ENCODE measurements at regions not wholly inside any gene's neighbourhood (a gene's known extent, or its start where the extent isn't known, plus 50 kb on each side); places are given as distances from the start of the nearest gene placed in this dataset.

GRCh38 chr5:163357636-163358035 lies 79.8 kb upstream of the CCNG1 start:
- no peak for DNase-seq (ENCODE audit: low read depth)

- no peak for DNase-seq (ENCODE audit: low read depth)
Observed at GRCh38 chr5:163360656-163361055, 76.7 kb upstream of the CCNG1 start.

GRCh38 chr5:163361450-163361849 lies 75.9 kb upstream of the CCNG1 start:
- no peak for DNase-seq (ENCODE audit: low read depth)

- no peak for DNase-seq (ENCODE audit: low read depth)
Observed at GRCh38 chr5:163362840-163363371, 74.5 kb upstream of the CCNG1 start.

GRCh38 chr5:163363389-163363788 lies 74.0 kb upstream of the CCNG1 start:
- no peak for DNase-seq (ENCODE audit: low read depth)

GRCh38 chr5:163366757-163367156 lies 70.6 kb upstream of the CCNG1 start:
- no peak for DNase-seq (ENCODE audit: low read depth)

- no peak for DNase-seq (ENCODE audit: low read depth)
Observed at GRCh38 chr5:163369776-163370385, 67.5 kb upstream of the CCNG1 start.

- DNase-seq (ENCODE audit: low read depth), result no peak
Observed at GRCh38 chr5:163373436-163374084, 63.8 kb upstream of the CCNG1 start.

- DNase-seq (ENCODE audit: low read depth), result no peak
Observed at GRCh38 chr5:163377982-163378381, 59.4 kb upstream of the CCNG1 start.

GRCh38 chr5:163379298-163380155 lies 57.9 kb upstream of the CCNG1 start:
- peak; percentile 25 for DNase-seq (ENCODE audit: low read depth)

- DNase-seq (ENCODE audit: low read depth), result no peak
Observed at GRCh38 chr5:163381832-163382231, 55.6 kb upstream of the CCNG1 start.

- no peak for DNase-seq (ENCODE audit: low read depth)
Observed at GRCh38 chr5:163383754-163384153, 53.6 kb upstream of the CCNG1 start.

GRCh38 chr5:163384669-163385068 lies 52.7 kb upstream of the CCNG1 start:
- no peak for DNase-seq (ENCODE audit: low read depth)

GRCh38 chr5:163385271-163385670 lies 52.1 kb upstream of the CCNG1 start:
- DNase-seq (ENCODE audit: low read depth), result no peak

GRCh38 chr5:163385824-163386223 lies 51.6 kb upstream of the CCNG1 start:
- DNase-seq (ENCODE audit: low read depth), result no peak

- no peak for DNase-seq (ENCODE audit: low read depth)
Observed at GRCh38 chr5:163386352-163386751, 51.0 kb upstream of the CCNG1 start.

GRCh38 chr5:163387589-163388343 lies 49.6 kb upstream of the CCNG1 start:
- no peak for DNase-seq (ENCODE audit: low read depth)
